Neural progenitor cell (in vitro differentiated cells): ENCODE measurements at regions not wholly inside any gene's neighbourhood (a gene's known extent, or its start where the extent isn't known, plus 50 kb on each side); places are given as distances from the start of the nearest gene placed in this dataset.
A peak's percentile ranks its signal among the peaks of the same experiment; 100 is the strongest.

Source experiments
- DNase-seq: peaks from one replicate; pipeline ENCODE4 v3.0.0-alpha.2; 2016; ENCODE audit warnings: low spot score
- H2AFZ ChIP-seq: fragments of 200-600 bp; sonication (generic); replicated peaks from 2 replicates; pipeline ENCODE4 v1.6.1; 2016; ENCODE audit warnings: antibody characterized with exemption
- H3F3A ChIP-seq: fragments of 200-600 bp; sonication (generic); 2 replicates; pipeline ENCODE4 v1.6.1; 2016; ENCODE audit warnings: antibody characterized with exemption, low read depth
- H3K27ac ChIP-seq: fragments of 200-600 bp; sonication (generic); 2 replicates; pipeline ENCODE4 v1.5.1; 2016; ENCODE audit warnings: mild to moderate bottlenecking
- H3K27me3 ChIP-seq: fragments of 200-600 bp; sonication (generic); 2 replicates; pipeline ENCODE4 v1.6.1; 2016; ENCODE audit warnings: mild to moderate bottlenecking, moderate library complexity
- H3K36me3 ChIP-seq: fragments of 200-600 bp; sonication (generic); 2 replicates; pipeline ENCODE4 v1.5.1; 2016
- H3K4me1 ChIP-seq: fragments of 200-600 bp; sonication (generic); 2 replicates; pipeline ENCODE4 v1.6.1; 2016; ENCODE audit warnings: mixed run types
- H3K4me2 ChIP-seq: fragments of 200-600 bp; sonication (generic); 2 replicates; pipeline ENCODE4 v1.6.1; 2016
- H3K4me3 ChIP-seq: fragments of 200-600 bp; sonication (generic); 2 replicates; pipeline ENCODE4 v1.5.1; 2016
- H3K79me2 ChIP-seq: fragments of 200-600 bp; sonication (generic); 2 replicates; pipeline ENCODE4 v1.6.1; 2016; ENCODE audit warnings: low read depth
- H3K9ac ChIP-seq: fragments of 200-600 bp; sonication (generic); 2 replicates; pipeline ENCODE4 v1.6.1; 2016
- H3K9me3 ChIP-seq: fragments of 200-600 bp; sonication (generic); 2 replicates; pipeline ENCODE4 v1.5.1; 2016; ENCODE audit warnings: low read depth
- H4K20me1 ChIP-seq: fragments of 200-600 bp; sonication (generic); 2 replicates; pipeline ENCODE4 v1.6.1; 2016; ENCODE audit warnings: low read depth
- H3K27ac Mint-ChIP-seq: 3 replicates; pipeline ENCODE4 v1.8.0; 2021; ENCODE audit warnings: mixed read lengths
- H3K27me3 Mint-ChIP-seq: 2 replicates; pipeline ENCODE4 v1.8.0; 2022; ENCODE audit warnings: low read depth, mild to moderate bottlenecking, inconsistent platforms, moderate library complexity, mixed read lengths; ENCODE audit not compliant: insufficient read depth
- H3K36me3 Mint-ChIP-seq: 3 replicates; pipeline ENCODE4 v1.8.0; 2021; ENCODE audit warnings: mixed read lengths
- H3K4me1 Mint-ChIP-seq: 3 replicates; pipeline ENCODE4 v1.8.0; 2021; ENCODE audit warnings: mixed read lengths
- H3K4me3 Mint-ChIP-seq: 3 replicates; pipeline ENCODE4 v1.8.0; 2021; ENCODE audit warnings: mild to moderate bottlenecking, moderate library complexity, mixed read lengths
- H3K9me3 Mint-ChIP-seq: 3 replicates; pipeline ENCODE4 v1.8.0; 2020; ENCODE audit warnings: mixed read lengths
- EZH2 ChIP-seq: fragments of 200-600 bp; sonication (generic); IDR thresholded peaks from 2 replicates; pipeline ENCODE4 v1.6.1; 2017; ENCODE audit warnings: antibody characterized with exemption, mild to moderate bottlenecking, moderate library complexity
- EZH2phosphoT487 ChIP-seq: fragments of 200-600 bp; sonication (generic); IDR thresholded peaks from 2 replicates; pipeline ENCODE4 v1.6.1; 2017; ENCODE audit warnings: antibody characterized with exemption
- TF ChIP-seq, protein P1 (sequence below): fragments of 200-600 bp; sonication (generic); IDR thresholded peaks from 2 replicates; pipeline ENCODE4 v1.5.1; 2017; ENCODE audit warnings: antibody characterized with exemption, mild to moderate bottlenecking

DNA sequence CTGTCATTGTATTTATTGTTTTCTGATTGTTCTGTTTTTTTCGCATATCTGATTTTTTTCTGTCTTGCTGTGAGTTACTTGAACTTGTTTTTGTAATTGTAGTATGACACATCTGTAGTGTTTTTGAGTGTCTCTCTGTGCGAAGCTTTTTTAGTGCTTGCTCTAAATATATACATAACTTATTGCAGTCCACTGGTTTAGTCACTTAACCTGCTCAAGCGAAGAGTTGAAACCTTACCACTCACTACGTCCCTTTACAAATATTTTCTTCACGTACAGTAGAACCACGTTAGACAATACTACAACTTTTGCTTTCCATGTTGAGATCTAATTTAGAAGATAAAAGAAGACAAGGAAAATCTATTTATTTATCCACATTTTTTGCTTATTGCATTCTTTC is 713.0 kb upstream of the GRM7 start:
- Histone ChIP-seq H3K9me3 (no peaks in the 10 kb centered on the region), H3K4me2 (no peak overlapping the region), H3K4me3 (no peak overlapping the region), H3K4me1 (no peaks in the 10 kb centered on the region), H2AFZ (no peak overlapping the region), H3K9ac (no peak overlapping the region), H3K36me3 (no peaks in the 10 kb centered on the region), H3F3A (no peaks in the 10 kb centered on the region), H3K27ac (no peak overlapping the region), H3K27me3 (no peaks in the 10 kb centered on the region), H4K20me1 (no peaks in the 10 kb centered on the region), H3K79me2 (no peaks in the 10 kb centered on the region)
- Mint-ChIP-seq H3K4me3 (no peak overlapping the region), H3K27me3 (peaks cover 2% of the 10 kb centered on the region), H3K27ac (no peak overlapping the region), H3K4me1 (no peaks in the 10 kb centered on the region), H3K36me3 (no peaks in the 10 kb centered on the region), H3K9me3 (peaks cover 3% of the 10 kb centered on the region)
- no peak for DNase-seq
- TF ChIP-seq, protein P1, sequence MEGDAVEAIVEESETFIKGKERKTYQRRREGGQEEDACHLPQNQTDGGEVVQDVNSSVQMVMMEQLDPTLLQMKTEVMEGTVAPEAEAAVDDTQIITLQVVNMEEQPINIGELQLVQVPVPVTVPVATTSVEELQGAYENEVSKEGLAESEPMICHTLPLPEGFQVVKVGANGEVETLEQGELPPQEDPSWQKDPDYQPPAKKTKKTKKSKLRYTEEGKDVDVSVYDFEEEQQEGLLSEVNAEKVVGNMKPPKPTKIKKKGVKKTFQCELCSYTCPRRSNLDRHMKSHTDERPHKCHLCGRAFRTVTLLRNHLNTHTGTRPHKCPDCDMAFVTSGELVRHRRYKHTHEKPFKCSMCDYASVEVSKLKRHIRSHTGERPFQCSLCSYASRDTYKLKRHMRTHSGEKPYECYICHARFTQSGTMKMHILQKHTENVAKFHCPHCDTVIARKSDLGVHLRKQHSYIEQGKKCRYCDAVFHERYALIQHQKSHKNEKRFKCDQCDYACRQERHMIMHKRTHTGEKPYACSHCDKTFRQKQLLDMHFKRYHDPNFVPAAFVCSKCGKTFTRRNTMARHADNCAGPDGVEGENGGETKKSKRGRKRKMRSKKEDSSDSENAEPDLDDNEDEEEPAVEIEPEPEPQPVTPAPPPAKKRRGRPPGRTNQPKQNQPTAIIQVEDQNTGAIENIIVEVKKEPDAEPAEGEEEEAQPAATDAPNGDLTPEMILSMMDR: no peak
- TF ChIP-seq EZH2phosphoT487 (no peak), EZH2 (no peak)

DNA sequence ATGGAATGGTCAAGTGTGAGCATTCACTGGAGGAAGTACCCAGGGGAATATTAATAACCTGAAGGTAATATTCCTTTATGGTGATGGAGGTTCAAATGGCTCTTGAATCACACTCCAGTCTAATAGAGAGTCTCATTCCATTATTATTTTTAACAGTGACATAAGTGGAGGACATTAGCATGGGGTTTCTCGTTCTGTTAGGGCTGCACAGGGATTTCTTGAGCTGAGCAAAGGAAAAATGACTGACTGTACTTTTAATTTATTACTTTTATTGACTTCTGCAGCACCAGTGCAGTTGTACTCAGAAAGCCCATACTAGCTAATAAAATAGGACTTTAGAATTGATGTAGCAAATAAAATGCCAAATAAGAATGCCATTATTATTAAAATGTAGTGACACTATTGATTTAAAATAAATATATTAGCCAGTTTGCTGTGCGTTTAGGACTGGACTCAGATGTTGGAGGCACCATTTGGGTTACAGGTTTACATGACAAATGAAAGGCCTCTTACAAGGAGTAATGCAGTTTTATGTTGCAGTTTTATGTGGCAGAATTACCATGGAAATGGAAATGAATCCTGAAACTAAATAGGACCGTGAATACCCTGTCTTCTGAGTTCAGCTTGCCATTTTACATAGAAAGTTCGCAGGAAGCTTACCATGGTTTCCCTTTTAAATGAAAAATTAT is 705.1 kb upstream of the GRM7 start:
- H3K36me3 Mint-ChIP-seq: no peaks in the 10 kb centered on the region
- TF ChIP-seq EZH2: no peak
- TF ChIP-seq, protein P1: no peak
- no peak for TF ChIP-seq EZH2phosphoT487

DNA sequence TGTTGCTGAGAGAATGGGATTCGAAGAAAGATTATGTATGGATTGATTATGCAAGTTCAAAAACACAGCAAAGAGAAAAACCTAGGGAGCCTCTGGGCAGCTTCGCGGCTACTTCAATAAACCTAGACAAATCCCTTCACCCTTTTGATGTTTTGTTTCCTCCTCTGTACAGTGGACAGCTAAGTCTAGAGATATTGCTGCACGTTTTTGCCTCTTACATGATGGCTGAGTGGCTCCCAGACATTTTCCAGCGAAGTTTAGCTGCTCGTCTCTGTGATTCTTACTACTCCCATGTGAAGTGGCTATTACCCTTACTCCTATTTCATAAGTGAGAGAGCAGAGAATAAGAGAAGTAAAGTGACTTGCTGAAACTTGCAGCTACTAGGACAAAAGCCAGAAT is 695.0 kb upstream of the GRM7 start:
- TF ChIP-seq, protein P1: no peak
- no peak for TF ChIP-seq EZH2phosphoT487
- TF ChIP-seq EZH2: no peak
- no peaks in the 10 kb centered on the region for H3K4me1 ChIP-seq
- H3F3A ChIP-seq: no peaks in the 10 kb centered on the region
- DNase-seq: no peak
- no peaks in the 10 kb centered on the region for H3K79me2 ChIP-seq
- H4K20me1 ChIP-seq: no peaks in the 10 kb centered on the region
- no peaks in the 10 kb centered on the region for H3K36me3 Mint-ChIP-seq
- H3K27me3 Mint-ChIP-seq: peaks cover 3% of the 10 kb centered on the region
- no peaks in the 10 kb centered on the region for H3K36me3 ChIP-seq
- no peaks in the 10 kb centered on the region for H3K27me3 ChIP-seq
- H3K4me1 Mint-ChIP-seq: peaks cover 6% of the 10 kb centered on the region
- H3K27ac Mint-ChIP-seq: peak overlapping the region; percentile 91
- H3K4me3 ChIP-seq: no peak overlapping the region
- no peak overlapping the region for H3K27ac ChIP-seq
- H3K9me3 Mint-ChIP-seq: no peaks in the 10 kb centered on the region
- no peak overlapping the region for H3K4me2 ChIP-seq
- H2AFZ ChIP-seq: no peak overlapping the region
- no peaks in the 10 kb centered on the region for H3K9me3 ChIP-seq
- no peak overlapping the region for H3K4me3 Mint-ChIP-seq
- no peak overlapping the region for H3K9ac ChIP-seq

More for the DNA sequence above, 705.1 kb upstream of the GRM7 start:
- Histone ChIP-seq H3K9ac (no peak overlapping the region), H3K79me2 (no peaks in the 10 kb centered on the region), H2AFZ (no peak overlapping the region), H3F3A (no peaks in the 10 kb centered on the region), H3K27me3 (no peaks in the 10 kb centered on the region), H3K4me3 (no peak overlapping the region), H3K36me3 (no peaks in the 10 kb centered on the region), H3K4me1 (no peaks in the 10 kb centered on the region), H3K9me3 (no peaks in the 10 kb centered on the region), H3K4me2 (no peak overlapping the region), H4K20me1 (no peaks in the 10 kb centered on the region), H3K27ac (no peak overlapping the region)
- H3K9me3 Mint-ChIP-seq: no peaks in the 10 kb centered on the region
- no peak for DNase-seq
- no peaks in the 10 kb centered on the region for H3K27me3 Mint-ChIP-seq
- no peak overlapping the region for H3K4me3 Mint-ChIP-seq
- no peaks in the 10 kb centered on the region for H3K4me1 Mint-ChIP-seq
- H3K27ac Mint-ChIP-seq: no peak overlapping the region
